GM12801 (cell line): ENCODE measurements at regions not wholly inside any gene's neighbourhood (a gene's known extent, or its start where the extent isn't known, plus 50 kb on each side); places are given as distances from the start of the nearest gene placed in this dataset.

Experiments used
- TF ChIP-seq, protein P1 (sequence below): IDR thresholded peaks from one replicate; pipeline ENCODE4 v1.5.1; 2011; ENCODE audit warnings: control low read depth; ENCODE audit not compliant: insufficient read length; ENCODE audit errors: extremely low read depth

DNA sequence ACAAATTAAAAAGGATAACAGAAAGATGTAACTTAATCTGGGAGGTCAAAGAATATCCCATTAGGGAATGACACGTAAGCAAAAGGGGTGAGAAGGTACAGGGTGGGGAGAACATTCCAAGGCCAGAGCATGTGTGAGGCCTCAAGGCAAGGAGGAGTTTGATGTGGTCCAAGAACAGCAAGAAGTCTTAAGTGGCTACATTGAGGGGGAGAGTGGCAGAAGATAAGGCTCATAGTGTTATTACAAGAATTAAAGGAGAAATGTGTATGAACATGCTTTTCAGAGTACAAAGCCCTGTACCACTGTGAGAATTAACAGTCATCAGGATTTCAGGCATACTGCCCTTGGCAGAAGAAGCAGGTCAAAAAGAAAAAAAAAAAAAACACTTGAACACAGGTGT lies 174.4 kb upstream of the ERBB4 start:
- TF ChIP-seq, protein P1, sequence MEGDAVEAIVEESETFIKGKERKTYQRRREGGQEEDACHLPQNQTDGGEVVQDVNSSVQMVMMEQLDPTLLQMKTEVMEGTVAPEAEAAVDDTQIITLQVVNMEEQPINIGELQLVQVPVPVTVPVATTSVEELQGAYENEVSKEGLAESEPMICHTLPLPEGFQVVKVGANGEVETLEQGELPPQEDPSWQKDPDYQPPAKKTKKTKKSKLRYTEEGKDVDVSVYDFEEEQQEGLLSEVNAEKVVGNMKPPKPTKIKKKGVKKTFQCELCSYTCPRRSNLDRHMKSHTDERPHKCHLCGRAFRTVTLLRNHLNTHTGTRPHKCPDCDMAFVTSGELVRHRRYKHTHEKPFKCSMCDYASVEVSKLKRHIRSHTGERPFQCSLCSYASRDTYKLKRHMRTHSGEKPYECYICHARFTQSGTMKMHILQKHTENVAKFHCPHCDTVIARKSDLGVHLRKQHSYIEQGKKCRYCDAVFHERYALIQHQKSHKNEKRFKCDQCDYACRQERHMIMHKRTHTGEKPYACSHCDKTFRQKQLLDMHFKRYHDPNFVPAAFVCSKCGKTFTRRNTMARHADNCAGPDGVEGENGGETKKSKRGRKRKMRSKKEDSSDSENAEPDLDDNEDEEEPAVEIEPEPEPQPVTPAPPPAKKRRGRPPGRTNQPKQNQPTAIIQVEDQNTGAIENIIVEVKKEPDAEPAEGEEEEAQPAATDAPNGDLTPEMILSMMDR = no peak

DNA sequence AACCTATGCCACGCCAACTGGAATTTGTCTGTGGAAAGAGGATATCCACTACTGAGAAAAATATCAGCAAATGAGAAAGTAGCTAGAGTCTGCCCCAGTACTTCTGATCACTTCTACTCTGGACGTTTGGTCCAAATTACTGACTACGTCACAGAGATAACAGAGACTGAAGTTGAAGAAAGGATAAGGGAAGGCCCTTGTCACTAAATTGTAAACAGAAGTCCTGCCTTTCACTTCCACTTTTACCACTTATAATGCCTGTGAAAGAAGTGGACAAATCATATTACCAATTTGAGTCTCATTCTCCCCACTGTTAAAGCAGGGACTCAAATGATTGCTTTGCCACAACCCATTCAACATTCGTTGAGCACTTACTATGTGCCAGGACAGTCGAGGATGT lies 173.9 kb upstream of the ERBB4 start:
- TF ChIP-seq, protein P1 = no peak

DNA sequence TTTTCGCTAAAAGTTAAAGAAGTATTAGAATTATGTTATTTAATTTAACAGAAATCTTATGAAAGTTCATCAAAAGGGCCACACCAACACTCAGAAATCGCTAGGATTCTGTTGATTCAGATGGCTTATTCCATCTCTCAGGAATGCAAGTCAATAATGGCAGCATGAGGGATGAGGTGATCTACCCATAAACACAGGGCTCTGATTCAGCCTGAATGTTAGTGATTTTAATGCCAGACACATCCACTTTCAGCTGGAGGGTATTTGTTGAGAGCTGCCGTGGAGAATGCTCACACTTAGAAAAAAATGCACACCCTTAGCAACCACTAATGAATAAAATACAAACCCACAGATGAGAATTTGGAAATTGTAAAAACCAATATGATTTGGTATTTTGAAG lies 173.3 kb upstream of the ERBB4 start:
- TF ChIP-seq, protein P1 = no peak

DNA sequence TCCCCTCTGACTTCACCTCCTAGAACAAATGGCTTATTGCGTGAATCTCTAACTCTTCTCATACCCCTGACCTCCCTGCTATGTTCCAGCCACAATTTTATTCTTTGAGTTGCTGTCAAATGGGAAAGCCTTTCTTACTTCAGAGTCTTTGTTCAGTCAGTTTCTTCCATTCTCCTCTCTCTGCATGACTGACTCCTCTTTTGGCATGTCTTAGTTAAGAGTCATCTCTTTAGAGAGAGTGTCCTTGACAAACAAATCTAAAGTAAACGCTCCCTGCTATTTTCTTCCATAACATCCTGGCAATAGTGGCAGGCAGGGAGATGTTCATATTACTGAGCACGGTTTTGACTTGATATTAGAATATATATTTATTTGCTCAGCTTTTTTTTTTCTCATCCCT lies 170.7 kb upstream of the ERBB4 start:
- TF ChIP-seq, protein P1 = no peak

DNA sequence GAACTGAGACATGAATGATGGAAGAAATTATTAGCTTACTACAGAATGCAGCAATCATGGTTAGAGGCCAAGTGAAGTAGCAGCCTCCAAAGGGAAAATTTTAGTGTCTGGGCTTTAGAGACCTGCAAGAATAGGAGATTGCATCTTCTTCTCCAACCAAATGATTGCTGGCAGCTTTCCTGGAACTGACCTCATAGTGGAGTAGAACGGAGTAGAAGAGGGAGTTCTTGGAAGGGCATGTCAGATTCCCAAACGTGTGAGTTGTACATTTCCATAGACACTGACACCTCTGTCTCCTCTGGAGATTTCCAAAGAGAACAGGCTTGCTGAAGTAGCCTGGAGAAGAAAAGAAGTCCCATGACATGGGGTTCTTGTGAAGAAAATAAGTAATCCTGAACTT lies 169.8 kb upstream of the ERBB4 start:
- TF ChIP-seq, protein P1 = no peak

DNA sequence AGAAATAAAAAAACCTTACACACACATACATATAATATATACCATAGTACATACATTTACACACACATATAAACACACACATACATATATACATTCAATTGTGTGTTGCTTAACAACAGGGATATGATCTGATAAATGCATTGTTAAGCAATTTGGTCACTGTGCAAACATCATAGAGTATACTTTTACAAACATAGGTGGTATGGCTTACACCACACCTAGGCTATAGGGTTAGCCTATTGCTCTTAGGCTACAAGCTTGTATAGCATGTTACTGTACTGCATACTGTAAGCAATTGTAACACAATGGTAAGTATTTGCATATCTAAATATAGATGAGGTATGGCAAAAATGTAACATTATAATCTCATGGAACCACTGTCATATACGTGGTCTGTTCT lies 156.8 kb upstream of the ERBB4 start:
- TF ChIP-seq, protein P1 = no peak

DNA sequence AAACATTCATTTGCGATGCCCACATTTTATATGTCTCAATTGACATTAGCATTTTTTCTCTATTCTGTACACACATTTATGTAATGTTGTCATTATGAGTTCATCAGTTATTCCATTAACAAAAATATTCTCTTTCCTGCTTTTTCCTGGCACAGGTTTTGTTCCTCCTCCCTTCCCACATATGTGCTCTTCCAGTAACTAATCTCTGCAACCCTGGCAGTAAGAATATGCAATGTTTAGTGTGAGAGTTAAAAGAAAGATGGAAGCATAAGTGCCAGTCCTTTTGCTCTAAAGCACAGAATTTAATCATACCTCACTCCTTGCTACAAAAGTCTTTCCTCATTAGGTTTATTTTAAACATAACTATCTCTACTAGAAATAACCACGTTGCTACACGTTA lies 155.8 kb upstream of the ERBB4 start:
- TF ChIP-seq, protein P1 = no peak

DNA sequence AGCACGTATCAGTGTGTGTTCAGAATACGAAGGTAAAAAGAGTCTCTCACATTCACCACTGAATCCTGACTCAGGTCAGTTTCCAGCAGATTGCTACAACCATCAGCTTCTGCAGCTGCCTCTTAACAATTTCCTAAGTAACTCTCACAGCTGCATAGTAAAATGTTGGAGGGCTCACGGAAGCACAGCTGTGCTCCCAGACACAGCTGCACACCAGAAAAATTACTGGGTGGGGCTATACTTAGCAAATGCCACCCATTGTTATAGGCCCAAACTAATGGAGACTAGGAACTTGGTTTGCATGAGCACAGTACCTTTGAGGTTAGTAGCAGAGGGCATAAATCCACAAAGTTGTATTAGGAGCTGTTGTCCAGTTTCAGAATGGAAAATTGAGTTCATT lies 153.9 kb upstream of the ERBB4 start:
- TF ChIP-seq, protein P1 = no peak
